ENCODE measurements at regions not wholly inside any gene's neighbourhood (a gene's known extent, or its start where the extent isn't known, plus 50 kb on each side); places are given as distances from the start of the nearest gene placed in this dataset.

GRCh38 chr11:38503876-38504275, 1905.8 kb upstream of the RAG2 start:
- no peaks in the 10 kb centered on the region for H3K4me1 Mint-ChIP-seq

GRCh38 chr11:38498721-38499120, 1900.7 kb upstream of the RAG2 start:
- Histone ChIP-seq H3K4me1 (ENCODE audit: insufficient read depth, low read length) (no peaks in the 10 kb centered on the region), H3K27ac (ENCODE audit: low read depth, low read length) (no peak overlapping the region), H3K4me3 (ENCODE audit: low read length) (no peak overlapping the region), H3K36me3 (ENCODE audit: insufficient read depth, low read length) (no peaks in the 10 kb centered on the region), H3K27me3 (ENCODE audit: insufficient read depth, low read length, poor library complexity, severe bottlenecking) (no peaks in the 10 kb centered on the region), H3K9me3 (ENCODE audit: low read length) (no peaks in the 10 kb centered on the region)
- Mint-ChIP-seq H3K36me3 (peaks cover 0 to 1% (median 0%) of the 10 kb centered on the region in 3 donors), H3K4me3 (no peak overlapping the region), H3K27me3 (no peaks in the 10 kb centered on the region), H3K27ac (no peak overlapping the region), H3K4me1 (no peaks in the 10 kb centered on the region), H3K9me3 (peaks cover 9 to 44% (median 13%) of the 10 kb centered on the region in 5 donors)
- DNase-seq = no peak
- POLR2A ChIA-PET = no interaction called here
- CTCF ChIA-PET = no interaction called here

More at GRCh38 chr11:38503876-38504275, 1905.8 kb upstream of the RAG2 start:
- Histone ChIP-seq H3K4me3 (ENCODE audit: low read length) (no peak overlapping the region), H3K27ac (ENCODE audit: low read depth, low read length) (no peak overlapping the region), H3K4me1 (ENCODE audit: insufficient read depth, low read length) (no peaks in the 10 kb centered on the region), H3K36me3 (ENCODE audit: insufficient read depth, low read length) (no peaks in the 10 kb centered on the region), H3K9me3 (ENCODE audit: low read length) (no peaks in the 10 kb centered on the region), H3K27me3 (ENCODE audit: insufficient read depth, low read length, poor library complexity, severe bottlenecking) (no peaks in the 10 kb centered on the region)
- POLR2A ChIA-PET = no interaction called here
- Mint-ChIP-seq H3K36me3 (no peaks in the 10 kb centered on the region), H3K27me3 (no peaks in the 10 kb centered on the region), H3K27ac (no peak overlapping the region), H3K4me3 (no peak overlapping the region), H3K9me3 (peaks cover 8 to 35% (median 10%) of the 10 kb centered on the region in 5 donors)
- CTCF ChIA-PET = no interaction called here
- DNase-seq = no peak

GRCh38 chr11:38491986-38492385, 1894.0 kb upstream of the RAG2 start:
- no peaks in the 10 kb centered on the region for H3K4me1 ChIP-seq (ENCODE audit: insufficient read depth, low read length)
- no peak overlapping the region for H3K4me3 Mint-ChIP-seq
- H3K9me3 Mint-ChIP-seq = peaks cover 10 to 40% (median 21%) of the 10 kb centered on the region in 5 donors
- H3K36me3 Mint-ChIP-seq = peaks cover 0 to 2% (median 0%) of the 10 kb centered on the region in 3 donors
- no peaks in the 10 kb centered on the region for H3K27me3 ChIP-seq (ENCODE audit: insufficient read depth, low read length, poor library complexity, severe bottlenecking)
- ChIA-PET POLR2A (no interaction called here), CTCF (no interaction called here)
- DNase-seq = no peak
- H3K4me1 Mint-ChIP-seq = no peaks in the 10 kb centered on the region
- H3K9me3 ChIP-seq (ENCODE audit: low read length) = no peaks in the 10 kb centered on the region
- H3K27ac ChIP-seq (ENCODE audit: low read depth, low read length) = no peak overlapping the region
- no peak overlapping the region for H3K27ac Mint-ChIP-seq
- no peaks in the 10 kb centered on the region for H3K36me3 ChIP-seq (ENCODE audit: insufficient read depth, low read length)
- H3K4me3 ChIP-seq (ENCODE audit: low read length) = no peak overlapping the region
- H3K27me3 Mint-ChIP-seq = no peaks in the 10 kb centered on the region

GRCh38 chr11:38481391-38481790, 1883.4 kb upstream of the RAG2 start:
- no peaks in the 10 kb centered on the region for H3K36me3 Mint-ChIP-seq
- no peaks in the 10 kb centered on the region for H3K27me3 Mint-ChIP-seq
- ChIA-PET CTCF (no interaction called here), POLR2A (no interaction called here)
- Histone ChIP-seq H3K4me1 (ENCODE audit: insufficient read depth, low read length) (no peaks in the 10 kb centered on the region), H3K9me3 (ENCODE audit: low read length) (no peaks in the 10 kb centered on the region), H3K27ac (ENCODE audit: low read depth, low read length) (no peak overlapping the region), H3K36me3 (ENCODE audit: insufficient read depth, low read length) (no peaks in the 10 kb centered on the region), H3K4me3 (ENCODE audit: low read length) (no peak overlapping the region), H3K27me3 (ENCODE audit: insufficient read depth, low read length, poor library complexity, severe bottlenecking) (no peaks in the 10 kb centered on the region)
- DNase-seq = no peak
- H3K27ac Mint-ChIP-seq = no peak overlapping the region
- H3K9me3 Mint-ChIP-seq = peaks cover 2 to 14% (median 5%) of the 10 kb centered on the region in 5 donors
- H3K4me3 Mint-ChIP-seq = no peak overlapping the region
- H3K4me1 Mint-ChIP-seq = no peaks in the 10 kb centered on the region

- Histone ChIP-seq H3K27me3 (ENCODE audit: insufficient read depth, low read length, poor library complexity, severe bottlenecking) (no peaks in the 10 kb centered on the region), H3K4me1 (ENCODE audit: insufficient read depth, low read length) (no peaks in the 10 kb centered on the region), H3K27ac (ENCODE audit: low read depth, low read length) (no peak overlapping the region), H3K36me3 (ENCODE audit: insufficient read depth, low read length) (no peaks in the 10 kb centered on the region), H3K9me3 (ENCODE audit: low read length) (no peaks in the 10 kb centered on the region), H3K4me3 (ENCODE audit: low read length) (no peak overlapping the region)
- POLR2A ChIA-PET = no interaction called here
- H3K27ac Mint-ChIP-seq = no peak overlapping the region
- H3K36me3 Mint-ChIP-seq = no peaks in the 10 kb centered on the region
- no peaks in the 10 kb centered on the region for H3K4me1 Mint-ChIP-seq
- CTCF ChIA-PET = no interaction called here
- H3K4me3 Mint-ChIP-seq = no peak overlapping the region
- H3K27me3 Mint-ChIP-seq = no peaks in the 10 kb centered on the region
- no peak for DNase-seq
- H3K9me3 Mint-ChIP-seq = peaks cover 6 to 17% (median 7%) of the 10 kb centered on the region in 5 donors
These were observed 1879.0 kb upstream of the RAG2 start for GRCh38 chr11:38476808-38477575.

DNA sequence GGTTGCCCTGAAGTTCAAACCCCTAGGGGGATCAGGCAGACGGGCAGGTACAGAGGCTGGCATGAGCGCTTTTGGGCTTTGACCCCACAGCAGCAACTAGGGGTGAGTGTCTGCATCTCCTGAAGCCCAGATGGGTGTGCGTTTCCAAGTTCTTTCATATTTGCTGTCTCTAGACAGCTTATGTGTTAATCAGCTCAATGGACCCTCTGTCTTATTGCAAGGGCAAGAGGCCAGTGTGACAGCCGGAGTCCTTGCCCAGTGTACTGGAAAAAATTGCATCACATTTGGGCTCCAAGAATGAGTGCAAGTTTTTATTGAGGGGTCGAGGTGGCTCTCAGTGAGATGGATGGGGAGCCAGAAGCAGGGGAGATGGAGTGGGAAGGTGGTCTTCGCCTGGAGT, 1863.7 kb upstream of the RAG2 start:
- no peak overlapping the region for H3K4me3 ChIP-seq (ENCODE audit: low read length)
- ChIA-PET POLR2A (no interaction called here), CTCF (no interaction called here)
- no peaks in the 10 kb centered on the region for H3K27me3 ChIP-seq (ENCODE audit: insufficient read depth, low read length, poor library complexity, severe bottlenecking)
- no peak overlapping the region for H3K27ac Mint-ChIP-seq
- H3K9me3 ChIP-seq (ENCODE audit: low read length) = no peaks in the 10 kb centered on the region
- no peak for DNase-seq
- H3K4me1 ChIP-seq (ENCODE audit: insufficient read depth, low read length) = no peaks in the 10 kb centered on the region
- H3K36me3 Mint-ChIP-seq = no peaks in the 10 kb centered on the region
- peaks cover 3 to 20% (median 13%) of the 10 kb centered on the region in 5 donors for H3K9me3 Mint-ChIP-seq
- H3K4me1 Mint-ChIP-seq = no peaks in the 10 kb centered on the region
- H3K27ac ChIP-seq (ENCODE audit: low read depth, low read length) = no peak overlapping the region
- H3K4me3 Mint-ChIP-seq = no peak overlapping the region
- no peaks in the 10 kb centered on the region for H3K36me3 ChIP-seq (ENCODE audit: insufficient read depth, low read length)
- H3K27me3 Mint-ChIP-seq = no peaks in the 10 kb centered on the region

GRCh38 chr11:38460896-38461295, 1862.9 kb upstream of the RAG2 start:
- no peaks in the 10 kb centered on the region for H3K27me3 Mint-ChIP-seq
- Histone ChIP-seq H3K36me3 (ENCODE audit: insufficient read depth, low read length) (no peaks in the 10 kb centered on the region), H3K4me3 (ENCODE audit: low read length) (no peak overlapping the region), H3K27me3 (ENCODE audit: insufficient read depth, low read length, poor library complexity, severe bottlenecking) (no peaks in the 10 kb centered on the region), H3K27ac (ENCODE audit: low read depth, low read length) (no peak overlapping the region), H3K4me1 (ENCODE audit: insufficient read depth, low read length) (no peaks in the 10 kb centered on the region), H3K9me3 (ENCODE audit: low read length) (no peaks in the 10 kb centered on the region)
- no peaks in the 10 kb centered on the region for H3K36me3 Mint-ChIP-seq
- ChIA-PET POLR2A (no interaction called here), CTCF (no interaction called here)
- H3K9me3 Mint-ChIP-seq = peaks cover 3 to 21% (median 10%) of the 10 kb centered on the region in 5 donors
- no peak for DNase-seq
- no peak overlapping the region for H3K27ac Mint-ChIP-seq
- no peaks in the 10 kb centered on the region for H3K4me1 Mint-ChIP-seq
- no peak overlapping the region for H3K4me3 Mint-ChIP-seq

DNA sequence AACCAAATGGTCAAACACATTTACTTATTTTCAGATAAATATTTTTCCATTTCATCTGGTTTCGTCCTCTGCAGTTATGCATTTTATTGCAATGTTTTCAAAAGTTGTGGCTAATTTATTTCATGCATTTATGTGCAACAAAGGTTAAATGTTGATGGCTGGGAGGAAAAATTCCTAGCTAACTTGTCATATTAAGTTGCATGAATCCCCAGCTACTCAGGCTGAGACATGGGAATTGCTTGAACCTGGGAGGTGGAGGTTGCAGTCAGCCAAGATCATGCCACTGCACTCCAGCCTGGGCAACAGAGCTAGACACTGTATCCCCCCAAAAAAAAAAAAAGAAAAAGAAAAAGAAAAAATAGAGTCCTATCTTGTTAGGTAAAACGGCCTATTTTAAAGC, 1862.4 kb upstream of the RAG2 start:
- Mint-ChIP-seq H3K4me1 (no peaks in the 10 kb centered on the region), H3K36me3 (no peaks in the 10 kb centered on the region), H3K27ac (no peak overlapping the region), H3K9me3 (peaks cover 3 to 25% (median 6%) of the 10 kb centered on the region in 5 donors), H3K4me3 (no peak overlapping the region), H3K27me3 (no peaks in the 10 kb centered on the region)
- Histone ChIP-seq H3K4me3 (ENCODE audit: low read length) (no peak overlapping the region), H3K9me3 (ENCODE audit: low read length) (no peaks in the 10 kb centered on the region), H3K36me3 (ENCODE audit: insufficient read depth, low read length) (no peaks in the 10 kb centered on the region), H3K4me1 (ENCODE audit: insufficient read depth, low read length) (no peaks in the 10 kb centered on the region), H3K27me3 (ENCODE audit: insufficient read depth, low read length, poor library complexity, severe bottlenecking) (no peaks in the 10 kb centered on the region), H3K27ac (ENCODE audit: low read depth, low read length) (no peak overlapping the region)
- POLR2A ChIA-PET = no interaction called here
- CTCF ChIA-PET = no interaction called here
- no peak for DNase-seq

All from CD8-positive, alpha-beta memory T cell (primary cell).